DMS153 treated with DMSO at 0.1 percent for 48 hours (cell line): ENCODE measurements at regions not wholly inside any gene's neighbourhood (a gene's known extent, or its start where the extent isn't known, plus 50 kb on each side); places are given as distances from the start of the nearest gene placed in this dataset.

Source experiments
- DNase-seq: peaks from one replicate; lab custom pipeline; 2025; ENCODE audit not compliant: unreplicated experiment; lab: John Stamatoyannopoulos, UW

- no peak for DNase-seq
Observed at GRCh38 chr2:763766-764525, 86.7 kb upstream of the TMEM18 start.

DNA sequence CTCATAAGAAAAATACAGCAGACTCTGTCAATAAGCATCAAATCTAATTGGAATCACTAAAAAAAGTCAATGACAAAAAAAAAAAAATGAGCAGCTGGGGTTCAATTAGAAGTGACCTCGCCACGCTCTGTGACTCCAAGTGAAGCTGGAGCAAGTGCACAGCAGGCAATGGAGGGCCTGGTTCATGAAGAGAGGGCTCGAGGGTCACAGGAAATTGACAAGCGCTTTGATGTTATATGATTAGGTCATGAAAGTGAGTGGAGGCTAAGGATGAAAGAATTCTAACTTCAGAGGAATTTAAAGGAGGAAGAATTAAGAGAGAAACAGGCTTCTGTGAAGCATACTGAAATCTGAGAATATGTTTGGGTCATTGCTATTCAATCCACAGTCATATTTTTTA is 85.4 kb upstream of the TMEM18 start:
- DNase-seq = no peak

GRCh38 chr2:761384-761783 is 84.2 kb upstream of the TMEM18 start:
- no peak for DNase-seq

GRCh38 chr2:760001-760400 is 82.8 kb upstream of the TMEM18 start:
- no peak for DNase-seq

DNA sequence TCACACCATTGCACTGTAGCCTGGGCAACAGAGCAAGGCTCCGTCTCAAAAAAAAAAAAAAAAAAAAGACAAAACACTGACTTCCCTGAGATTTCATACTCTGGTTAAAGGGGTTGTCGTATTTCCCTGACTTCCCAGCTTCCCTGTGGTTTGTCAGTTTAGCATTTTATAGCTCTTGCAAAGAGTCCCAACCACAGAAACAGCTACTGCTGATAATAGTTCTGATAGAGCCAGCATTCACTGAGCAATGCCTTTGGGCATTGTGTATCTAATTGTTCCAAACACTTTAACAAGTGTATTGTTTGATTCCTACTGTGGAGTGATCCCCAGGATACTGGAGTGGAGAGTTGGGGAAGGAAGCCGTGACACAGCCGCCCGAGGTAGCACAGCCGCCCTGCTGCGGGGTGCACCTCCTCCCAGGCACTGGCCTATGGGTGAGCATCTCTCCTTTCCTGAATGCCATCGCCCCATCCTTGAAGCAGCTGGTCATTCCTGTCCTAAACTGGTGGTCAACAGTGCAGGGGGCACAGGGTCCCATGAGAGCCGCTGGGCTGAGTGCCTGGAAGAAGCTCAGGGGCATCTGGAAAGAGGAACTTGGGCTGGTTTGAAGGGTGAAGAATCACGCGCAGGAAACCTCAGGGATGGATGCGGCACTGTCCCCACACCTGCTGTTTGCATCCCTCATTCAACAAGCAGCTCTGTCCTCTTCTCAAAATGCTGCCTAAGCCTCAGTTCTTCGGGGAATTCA is 81.0 kb upstream of the TMEM18 start:
- DNase-seq = no peak

DNA sequence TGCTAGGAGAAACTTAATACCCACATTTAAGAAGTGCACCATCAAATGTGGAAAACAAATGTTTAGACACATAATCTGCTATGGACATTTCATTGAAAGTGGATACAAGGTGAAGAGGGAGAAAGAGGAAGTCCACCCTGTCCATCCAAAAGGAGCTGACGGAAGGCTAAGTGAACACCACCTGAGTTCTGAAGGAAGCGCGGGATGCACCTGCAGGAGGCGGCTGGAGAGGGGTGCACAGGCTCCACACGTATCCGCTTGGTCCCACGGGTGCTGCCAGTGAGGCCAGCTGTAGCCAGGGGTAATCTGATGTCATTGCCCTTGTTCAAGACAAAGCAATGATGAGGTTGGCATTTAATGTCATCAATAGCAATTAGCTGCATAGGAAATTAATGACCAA is 75.9 kb upstream of the TMEM18 start:
- no peak for DNase-seq

GRCh38 chr2:751474-751873 is 74.3 kb upstream of the TMEM18 start:
- DNase-seq = no peak

DNA sequence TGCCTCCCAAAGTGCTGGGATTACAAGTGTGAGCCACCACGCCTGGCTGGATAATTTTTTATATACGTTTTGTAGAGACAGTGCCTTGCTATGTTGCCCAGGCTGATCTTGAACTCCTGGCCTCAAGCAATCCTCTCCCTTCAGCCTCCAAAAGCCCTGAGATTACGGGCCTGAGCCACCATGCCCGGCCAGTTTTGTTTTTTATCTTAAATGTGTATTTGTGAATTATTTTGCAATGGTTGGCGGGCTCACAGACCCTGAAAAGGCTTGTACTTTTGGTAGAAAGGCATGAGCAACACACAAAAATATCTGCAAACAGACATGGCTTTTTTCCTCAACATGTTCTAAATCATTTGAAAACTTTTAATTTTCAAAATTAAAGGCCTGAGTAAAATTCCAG is 73.4 kb upstream of the TMEM18 start:
- DNase-seq = no peak

DNA sequence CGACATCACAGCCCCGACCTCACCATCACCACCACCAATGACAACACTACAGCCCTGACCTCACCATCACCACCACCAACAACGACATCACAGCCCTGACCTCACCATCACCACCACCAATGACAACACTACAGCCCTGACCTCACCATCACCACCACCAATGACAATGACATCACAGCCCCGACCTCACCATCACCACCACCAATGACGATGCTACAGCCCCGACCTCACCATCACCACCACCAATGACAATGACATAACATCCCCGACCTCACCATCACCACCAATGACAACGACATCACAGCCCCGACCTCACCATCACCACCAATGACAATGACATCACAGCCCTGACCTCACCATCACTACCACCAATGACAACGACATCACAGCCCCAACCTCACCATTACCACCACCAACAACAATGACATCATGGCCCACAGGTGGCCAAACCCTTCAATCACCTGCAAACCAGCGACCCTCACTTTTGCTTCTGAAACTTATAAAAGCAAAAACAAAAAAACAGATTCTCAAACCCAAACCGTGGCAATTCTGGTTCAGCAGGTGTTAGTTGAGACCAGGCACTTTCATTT is 70.7 kb upstream of the TMEM18 start:
- no peak for DNase-seq

DNA sequence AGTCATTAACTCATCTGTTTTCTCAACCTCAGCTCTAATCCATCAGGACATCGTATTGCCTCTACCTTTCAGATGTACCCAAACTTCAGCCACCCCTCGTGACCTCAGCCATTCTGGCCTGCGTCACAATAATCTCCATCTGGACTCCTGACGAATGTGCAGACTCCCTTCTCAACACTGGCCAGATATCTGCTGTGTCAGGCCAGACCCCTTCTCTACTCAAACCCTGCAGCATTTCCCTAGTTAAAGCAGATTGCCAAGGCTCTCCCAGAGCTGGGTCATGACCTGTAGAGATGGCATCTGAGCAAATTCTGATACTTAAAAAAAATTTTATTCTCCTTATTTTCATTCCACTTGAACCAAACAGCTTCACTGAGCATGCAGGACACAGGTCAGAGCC is 69.5 kb upstream of the TMEM18 start:
- no peak for DNase-seq

DNA sequence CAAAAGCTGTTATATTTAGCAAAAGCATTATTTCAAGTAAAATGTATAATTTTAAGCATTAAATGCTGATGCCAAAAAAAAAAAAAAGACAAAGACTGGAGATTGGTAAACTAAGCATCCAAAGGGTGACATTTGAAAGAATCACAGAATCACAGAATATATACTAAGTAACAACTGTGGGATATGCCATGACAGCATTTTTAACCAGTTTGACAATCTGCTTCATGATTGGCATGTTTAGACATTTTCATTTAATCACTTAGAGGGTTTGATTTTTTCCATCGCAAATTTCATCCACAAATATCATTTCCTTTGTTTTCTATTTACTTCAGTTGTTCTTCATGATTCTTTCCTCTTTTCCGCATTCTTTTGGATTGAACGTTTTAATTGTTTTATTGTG is 66.9 kb upstream of the TMEM18 start:
- DNase-seq = no peak

- DNase-seq = no peak
Observed at GRCh38 chr2:742221-742620, 65.0 kb upstream of the TMEM18 start.

DNA sequence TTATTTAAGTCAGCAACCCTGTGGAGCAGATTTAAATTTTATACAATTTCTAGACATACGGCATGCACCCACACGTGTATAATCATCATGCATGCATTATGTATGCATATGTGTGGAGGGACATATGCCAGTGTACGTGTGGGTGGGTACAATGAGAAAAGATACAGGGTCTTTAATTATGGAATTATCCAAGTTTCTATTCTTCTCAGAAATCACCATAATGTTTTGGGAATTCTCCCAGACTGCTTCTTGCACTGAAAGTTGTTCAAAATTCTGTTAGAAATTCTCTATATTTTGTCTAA is 63.9 kb upstream of the TMEM18 start:
- no peak for DNase-seq

DNA sequence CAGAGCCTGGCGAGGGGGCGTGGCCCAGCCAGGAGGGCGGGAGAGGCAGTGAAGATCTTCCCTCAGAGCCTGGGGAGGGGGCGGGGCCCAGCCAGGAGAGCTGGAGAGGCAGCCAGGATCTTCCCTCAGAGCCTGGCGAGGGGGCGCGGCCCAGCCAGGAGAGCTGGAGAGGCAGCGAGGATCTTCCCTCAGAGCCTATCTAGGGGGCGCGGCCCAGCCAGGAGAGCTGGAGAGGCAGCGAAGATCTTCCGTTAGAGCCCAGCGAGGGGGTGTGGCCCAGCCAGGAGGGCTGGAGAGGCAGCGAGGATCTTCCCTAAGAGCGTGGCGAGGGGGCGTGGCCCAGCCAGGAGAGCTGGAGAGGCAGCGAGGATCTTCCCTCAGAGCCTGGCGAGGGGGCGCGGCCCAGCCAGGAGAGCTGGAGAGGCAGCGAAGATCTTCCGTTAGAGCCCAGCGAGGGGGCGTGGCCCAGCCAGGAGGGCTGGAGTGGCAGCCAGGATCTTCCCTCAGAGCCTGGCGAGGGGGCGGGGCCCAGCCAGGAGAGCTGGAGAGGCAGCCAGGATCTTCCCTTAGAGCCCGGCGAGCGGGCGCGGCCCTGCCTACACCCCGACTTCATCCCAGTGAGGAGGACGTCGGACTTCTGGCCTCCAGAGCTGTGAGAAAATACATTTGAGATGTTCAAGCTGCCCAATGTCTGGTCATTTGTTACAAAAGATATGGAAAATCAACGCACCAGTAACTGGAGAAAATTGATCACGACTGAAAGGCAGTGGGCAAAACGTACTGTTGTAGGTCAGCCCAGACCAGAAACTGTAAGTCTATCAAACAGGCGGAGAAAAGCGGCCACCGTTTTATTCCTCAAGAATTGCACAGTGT is 63.4 kb upstream of the TMEM18 start:
- peak; percentile 71 for DNase-seq

- peak; percentile 40 for DNase-seq
Observed at GRCh38 chr2:739864-740321, 62.7 kb upstream of the TMEM18 start.

- no peak for DNase-seq
Observed at GRCh38 chr2:736939-737338, 59.7 kb upstream of the TMEM18 start.

DNA sequence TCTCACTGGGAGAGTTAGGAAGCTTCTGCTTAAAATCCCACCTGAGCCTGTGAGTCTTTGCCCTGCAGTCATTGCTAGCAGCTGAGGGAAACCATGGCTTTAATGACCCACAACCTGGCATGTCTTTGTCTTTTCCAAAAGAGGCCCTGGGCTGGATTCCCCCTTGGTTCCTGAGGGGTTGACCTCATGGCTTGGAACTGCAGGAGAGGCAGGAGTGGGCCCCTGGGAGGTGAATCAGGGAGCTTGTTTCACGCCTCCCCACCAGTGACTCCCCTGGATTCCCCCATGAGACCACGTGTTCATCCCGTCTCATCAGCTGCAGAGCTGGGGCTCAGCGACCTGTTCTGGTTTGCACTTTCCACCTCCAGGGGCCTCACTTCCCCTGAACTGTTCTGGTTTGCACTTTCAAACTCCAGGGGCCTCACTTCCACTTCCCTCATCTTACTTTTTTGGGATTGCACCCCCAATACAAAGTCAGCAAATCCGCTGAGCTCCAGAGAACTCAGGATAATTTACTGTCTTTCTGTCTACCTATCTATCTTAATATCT is 58.5 kb upstream of the TMEM18 start:
- no peak for DNase-seq

DNA sequence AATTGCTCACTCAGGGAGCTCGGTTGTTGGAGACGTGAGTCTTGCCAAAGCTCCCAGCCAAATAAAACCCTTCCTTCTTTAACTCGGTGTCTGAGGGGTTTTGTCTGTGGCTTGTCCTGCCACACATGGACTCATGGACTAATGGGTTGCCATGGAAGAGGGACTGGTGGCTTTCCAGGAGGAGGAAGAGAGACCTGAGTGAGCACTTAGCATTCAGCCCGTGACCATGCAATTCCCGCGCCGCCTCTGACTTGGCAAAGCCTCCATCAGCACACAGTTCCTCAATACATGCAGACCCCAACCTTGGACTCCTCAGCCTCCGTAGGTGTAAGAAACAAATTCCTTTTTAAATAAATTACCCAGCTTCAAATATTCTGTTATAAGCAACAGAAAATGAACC is 57.3 kb upstream of the TMEM18 start:
- DNase-seq = no peak

DNA sequence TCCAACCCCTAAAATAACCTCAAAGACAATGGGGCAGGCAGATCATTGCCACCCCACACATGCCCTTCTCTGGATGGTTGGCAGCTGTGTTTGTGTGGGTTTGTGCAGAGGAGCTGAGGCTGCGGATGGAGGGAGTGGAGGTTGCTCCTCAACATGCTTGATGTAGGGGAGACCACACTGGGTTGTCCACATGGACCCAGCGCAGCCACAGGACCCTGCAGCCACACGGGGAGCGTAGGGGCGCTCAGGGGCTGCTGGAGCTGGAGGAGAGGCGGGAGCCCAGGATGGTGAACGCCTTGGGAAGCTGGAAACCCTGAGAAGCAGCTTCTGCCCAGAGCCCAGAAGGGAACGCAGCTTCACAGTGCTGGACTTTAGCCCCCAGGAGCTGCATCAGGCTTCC is 56.3 kb upstream of the TMEM18 start:
- no peak for DNase-seq

GRCh38 chr2:733001-733400 is 55.8 kb upstream of the TMEM18 start:
- no peak for DNase-seq

DNA sequence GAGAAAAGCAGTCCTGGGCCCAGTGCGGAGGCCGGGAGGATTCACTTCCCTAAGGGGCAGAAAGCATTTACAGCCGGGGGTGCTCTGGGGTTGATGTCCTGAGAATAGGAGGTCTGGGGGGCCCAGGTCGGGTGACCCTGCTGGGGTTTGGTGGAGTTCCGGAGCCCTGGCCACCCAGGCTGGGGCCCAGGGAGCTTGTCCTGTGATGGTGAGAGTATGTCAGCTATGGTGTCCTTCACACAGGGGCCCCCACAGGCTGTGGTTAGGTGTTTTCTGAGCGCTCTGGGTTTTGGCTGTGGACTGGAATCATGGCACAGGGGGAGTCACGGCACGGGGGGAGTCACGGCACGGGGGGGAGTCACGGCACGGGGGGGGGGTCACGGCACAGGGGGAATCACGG is 54.5 kb upstream of the TMEM18 start:
- no peak for DNase-seq
